Amygdala (tissue), 56 donors: ENCODE measurements at regions not wholly inside any gene's neighbourhood (a gene's known extent, or its start where the extent isn't known, plus 50 kb on each side); places are given as distances from the start of the nearest gene placed in this dataset.

Experiments used
- DNase-seq, 56 donors: peaks; one replicate each; lab custom pipeline; 2025; lab: John Stamatoyannopoulos, UW

DNA sequence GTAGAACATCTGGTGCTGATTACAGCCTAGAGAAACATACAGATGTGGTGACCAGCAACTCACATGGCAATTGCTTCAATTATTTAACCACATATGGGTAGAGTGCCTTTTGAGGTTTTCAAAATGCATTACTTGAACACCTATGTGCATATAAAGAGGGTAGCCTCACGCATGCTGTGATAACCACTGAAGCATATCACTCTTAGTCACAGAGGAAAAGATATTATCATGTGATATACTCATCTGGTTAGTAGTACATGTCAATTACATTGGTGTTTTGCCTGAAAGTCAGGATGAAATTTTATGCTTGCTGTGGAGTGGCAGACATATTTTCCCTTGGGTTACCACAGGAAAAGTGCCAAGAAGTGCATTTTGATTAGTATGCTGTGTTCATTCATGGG is 459.3 kb upstream of the AGTR1 start:
- DNase-seq, result no peak

- DNase-seq, result no peak
Measured at GRCh38 chr3:148240351-148240750, 457.4 kb upstream of the AGTR1 start.

- no peak for DNase-seq
Measured at GRCh38 chr3:148243609-148244008, 454.1 kb upstream of the AGTR1 start.

- DNase-seq, result no peak
Measured at GRCh38 chr3:148246291-148246923, 451.3 kb upstream of the AGTR1 start.

DNA sequence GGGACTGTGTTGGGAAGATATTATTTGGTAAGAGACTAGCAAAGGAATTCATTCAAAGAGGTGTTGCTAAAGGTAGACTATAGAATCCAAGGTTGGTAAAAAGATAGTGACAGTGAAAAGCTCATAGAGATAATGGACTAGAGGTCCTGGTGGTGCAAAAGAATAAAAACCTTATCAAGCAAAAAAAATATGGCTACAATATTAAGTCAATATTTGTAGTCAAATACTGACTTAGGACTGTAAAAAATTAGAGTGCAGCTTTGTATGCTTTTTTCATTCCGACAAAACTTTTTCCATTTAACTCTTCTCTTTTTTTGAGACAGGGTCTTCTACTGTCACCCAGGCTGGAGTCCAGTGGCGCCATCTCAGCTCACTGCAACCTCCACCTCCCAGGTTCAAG is 444.0 kb upstream of the AGTR1 start:
- no peak for DNase-seq

GRCh38 chr3:148254402-148254801 is 443.3 kb upstream of the AGTR1 start:
- DNase-seq, result no peak

GRCh38 chr3:148255981-148256969 is 441.4 kb upstream of the AGTR1 start:
- no peak for DNase-seq

GRCh38 chr3:148262980-148263379 is 434.7 kb upstream of the AGTR1 start:
- no peak for DNase-seq

DNA sequence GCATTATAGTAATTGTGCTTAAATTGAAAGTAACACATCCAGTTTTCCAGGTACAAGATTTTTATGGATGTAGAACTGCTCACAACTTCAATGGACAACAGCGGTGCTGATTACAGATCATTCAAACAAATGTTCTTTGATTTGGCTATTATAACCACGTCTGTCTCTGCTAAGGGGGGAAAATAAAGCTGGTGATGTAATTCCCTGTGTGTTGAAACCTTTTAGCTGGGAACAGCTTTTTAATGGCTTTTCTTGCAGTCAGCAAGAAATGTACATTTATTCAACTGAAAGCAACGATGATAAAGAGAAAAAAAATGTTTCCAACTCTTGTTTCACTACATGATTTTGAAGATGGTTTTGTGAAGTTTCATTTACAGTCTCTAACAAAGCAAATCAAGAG is 431.9 kb upstream of the AGTR1 start:
- DNase-seq, result no peak

GRCh38 chr3:148266341-148266740 is 431.4 kb upstream of the AGTR1 start:
- no peak for DNase-seq

DNA sequence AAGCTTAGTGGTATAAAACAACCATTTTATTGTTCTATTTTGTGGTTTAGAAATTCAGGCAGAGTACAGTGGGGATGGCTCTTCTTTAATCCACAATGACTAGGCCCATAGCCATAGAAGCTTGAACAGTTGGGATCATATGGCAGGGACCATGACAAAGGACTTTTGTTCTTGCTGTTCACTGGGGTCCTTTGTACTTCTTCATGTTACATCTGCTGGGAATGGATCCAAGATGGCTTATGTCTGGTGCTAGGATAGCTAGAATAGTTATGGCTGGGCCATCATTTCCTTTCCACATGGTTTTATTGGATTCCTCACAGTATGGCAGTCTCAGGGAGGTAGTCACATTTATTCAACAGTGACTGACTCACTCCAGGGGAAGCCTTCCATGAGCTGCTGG is 427.9 kb upstream of the AGTR1 start:
- DNase-seq, result peak in 30 of 56 donors; percentile 2 to 83 (median 38)

- DNase-seq, result no peak
Measured at GRCh38 chr3:148280623-148281242, 417.0 kb upstream of the AGTR1 start.

DNA sequence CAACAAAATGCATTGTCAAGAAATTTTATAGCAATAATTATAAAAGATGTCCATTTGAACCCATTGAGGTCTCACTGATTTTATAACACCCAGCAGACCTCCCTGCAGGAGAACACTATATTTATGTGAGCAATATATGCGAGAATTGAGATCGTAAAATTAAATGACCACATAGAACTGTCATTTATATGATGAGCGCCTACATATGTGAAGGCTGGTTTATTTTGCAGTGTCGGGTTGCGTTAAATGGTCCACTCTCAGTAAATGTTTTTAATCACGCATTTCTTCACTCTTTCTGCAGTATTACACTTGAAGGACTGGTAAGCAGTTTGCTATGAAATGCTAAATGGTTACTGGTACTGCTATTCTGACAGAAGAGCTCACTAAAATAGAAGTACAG is 408.5 kb upstream of the AGTR1 start:
- DNase-seq, result no peak

DNA sequence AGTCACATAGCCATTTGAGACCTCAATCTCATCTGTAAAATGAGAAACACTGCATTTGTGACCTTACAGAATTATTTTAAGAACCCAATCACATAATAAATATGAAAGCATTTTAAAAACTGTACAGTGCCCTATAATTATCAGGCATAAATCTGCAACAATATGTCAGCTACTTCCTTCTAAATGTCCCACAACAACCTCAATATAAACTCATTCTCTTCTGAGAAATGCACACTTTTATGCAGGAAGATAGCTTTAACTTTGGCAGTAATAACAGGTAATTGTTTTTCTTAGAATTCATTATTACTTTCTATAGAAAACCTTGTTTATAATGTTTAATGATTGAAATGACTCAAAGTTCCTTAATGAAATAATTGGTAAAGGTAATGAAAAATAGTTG is 400.7 kb upstream of the AGTR1 start:
- DNase-seq, result no peak

DNA sequence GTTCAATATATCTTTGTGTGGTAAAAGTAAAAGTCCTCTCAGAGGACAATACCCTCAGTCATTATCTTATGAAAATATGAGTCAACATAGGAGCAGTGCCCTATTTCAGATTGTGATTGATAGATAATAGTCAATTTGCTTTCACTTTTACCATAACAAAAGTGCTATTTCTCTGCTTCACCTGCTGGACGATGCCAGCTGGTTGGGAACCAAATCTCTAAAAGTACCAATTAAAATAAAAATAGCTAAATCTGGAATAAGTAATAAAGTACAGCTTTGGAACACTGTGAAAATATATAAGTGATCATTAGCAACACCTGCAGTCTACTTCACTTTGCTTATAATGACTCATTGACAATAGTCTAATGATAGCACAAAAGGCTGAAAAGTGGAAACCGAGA is 390.3 kb upstream of the AGTR1 start:
- DNase-seq, result no peak

DNA sequence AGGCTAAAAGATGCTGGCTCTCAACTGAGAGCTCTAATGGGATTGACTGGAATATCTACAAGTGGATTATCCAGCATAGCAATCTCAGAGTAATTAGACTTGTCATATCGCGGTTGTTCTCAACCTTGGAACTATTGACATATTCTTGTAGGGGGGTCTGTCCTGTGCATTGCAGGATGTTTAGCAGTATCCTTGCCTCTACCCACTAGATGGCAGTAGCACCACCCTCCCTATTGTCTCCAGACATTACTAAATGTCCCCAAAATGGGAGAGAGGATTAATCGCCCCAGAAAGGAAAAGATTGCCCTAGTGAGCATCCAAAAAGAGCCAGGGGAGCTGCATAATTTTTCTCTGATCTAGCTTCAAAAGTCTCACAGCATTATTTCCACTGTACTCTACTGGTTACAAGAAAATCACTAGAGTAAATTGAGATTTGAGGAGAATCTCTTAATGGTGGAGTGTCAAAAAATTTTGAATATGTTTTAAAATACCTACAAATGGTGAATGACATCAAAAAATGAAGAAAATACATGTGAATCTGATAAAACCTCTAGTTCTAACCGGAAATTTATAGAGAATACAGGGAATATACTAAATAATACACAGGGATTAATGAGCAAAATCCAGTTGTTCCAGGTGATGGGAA is 388.2 kb upstream of the AGTR1 start:
- DNase-seq, result no peak

DNA sequence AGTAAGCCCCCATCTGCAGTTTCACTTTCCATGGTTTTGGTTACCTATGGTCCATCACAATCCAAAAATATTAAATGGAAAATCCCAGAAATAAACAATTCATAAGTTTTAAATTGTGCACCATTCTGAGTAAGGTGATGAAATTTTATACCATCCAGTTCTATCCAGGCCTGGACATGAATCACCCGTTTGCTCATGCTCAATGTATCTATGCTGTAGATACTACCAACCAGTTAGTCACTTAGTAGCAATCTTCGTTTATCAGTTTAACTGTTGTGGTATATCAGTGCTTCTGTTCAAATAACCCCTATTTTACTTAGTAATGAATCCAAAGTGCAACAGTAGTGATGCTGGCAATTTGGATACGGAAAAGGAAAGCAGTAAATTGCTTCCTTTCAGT is 381.9 kb upstream of the AGTR1 start:
- DNase-seq, result no peak

DNA sequence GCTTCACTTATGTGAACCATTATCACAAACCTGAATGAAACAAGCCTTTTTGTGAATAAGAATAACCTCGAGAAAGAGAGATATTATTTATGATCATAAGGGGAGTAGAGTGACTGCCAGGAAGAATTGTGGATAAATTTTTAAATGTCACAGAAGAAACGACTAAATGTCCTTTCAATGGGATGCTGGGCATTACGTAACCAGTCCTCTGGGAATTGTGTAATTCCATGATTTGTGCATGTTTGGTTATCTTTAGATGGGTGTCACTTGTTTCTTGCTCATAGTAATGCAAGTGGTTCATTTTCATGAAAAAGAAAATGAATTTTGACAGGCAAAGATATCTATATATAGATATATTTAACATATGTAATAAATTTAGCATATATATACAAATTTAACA is 379.5 kb upstream of the AGTR1 start:
- no peak for DNase-seq

DNA sequence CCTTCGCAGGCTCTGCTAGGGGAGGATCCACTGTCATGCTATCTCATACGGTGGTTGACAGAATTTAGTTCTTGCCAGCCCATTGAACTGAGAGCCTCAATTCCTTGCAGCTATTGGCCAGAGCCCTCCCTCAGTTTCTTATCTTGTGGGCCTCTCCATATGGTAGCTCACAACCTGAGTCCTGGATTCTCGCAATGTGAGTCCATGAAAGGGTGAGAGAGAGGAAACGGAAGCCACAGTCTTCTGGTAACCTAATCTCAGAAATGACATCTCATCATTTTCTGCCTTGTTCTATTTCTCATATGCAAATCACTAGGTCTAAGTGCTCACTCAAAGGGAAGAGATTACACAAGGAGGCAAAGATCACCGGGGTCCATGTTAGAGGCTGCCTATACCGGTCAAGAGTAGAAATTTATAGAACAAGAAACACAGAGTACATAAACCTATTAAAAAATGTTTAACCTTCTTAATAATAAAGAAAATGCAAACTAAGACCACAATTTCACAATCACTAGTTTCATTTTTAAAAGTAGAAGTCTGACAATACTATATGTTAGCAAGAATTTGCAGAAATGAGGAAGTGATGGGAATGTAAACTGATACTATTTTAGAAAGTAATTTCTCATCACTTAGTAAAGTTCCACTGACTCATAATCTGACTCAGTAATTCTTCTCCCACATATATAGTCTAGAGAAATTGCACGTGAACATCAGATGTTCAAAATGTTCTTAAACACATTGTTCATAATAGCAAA is 378.4 kb upstream of the AGTR1 start:
- DNase-seq, result no peak

GRCh38 chr3:148319960-148320359 is 377.7 kb upstream of the AGTR1 start:
- no peak for DNase-seq
